ENCODE measurements at regions not wholly inside any gene's neighbourhood (a gene's known extent, or its start where the extent isn't known, plus 50 kb on each side); places are given as distances from the start of the nearest gene placed in this dataset.
"Not testable (repeated sequence)": the region's sequence is repeated elsewhere in the genome, so short reads cannot be mapped to it uniquely, and the experiment has no call there.

DNA sequence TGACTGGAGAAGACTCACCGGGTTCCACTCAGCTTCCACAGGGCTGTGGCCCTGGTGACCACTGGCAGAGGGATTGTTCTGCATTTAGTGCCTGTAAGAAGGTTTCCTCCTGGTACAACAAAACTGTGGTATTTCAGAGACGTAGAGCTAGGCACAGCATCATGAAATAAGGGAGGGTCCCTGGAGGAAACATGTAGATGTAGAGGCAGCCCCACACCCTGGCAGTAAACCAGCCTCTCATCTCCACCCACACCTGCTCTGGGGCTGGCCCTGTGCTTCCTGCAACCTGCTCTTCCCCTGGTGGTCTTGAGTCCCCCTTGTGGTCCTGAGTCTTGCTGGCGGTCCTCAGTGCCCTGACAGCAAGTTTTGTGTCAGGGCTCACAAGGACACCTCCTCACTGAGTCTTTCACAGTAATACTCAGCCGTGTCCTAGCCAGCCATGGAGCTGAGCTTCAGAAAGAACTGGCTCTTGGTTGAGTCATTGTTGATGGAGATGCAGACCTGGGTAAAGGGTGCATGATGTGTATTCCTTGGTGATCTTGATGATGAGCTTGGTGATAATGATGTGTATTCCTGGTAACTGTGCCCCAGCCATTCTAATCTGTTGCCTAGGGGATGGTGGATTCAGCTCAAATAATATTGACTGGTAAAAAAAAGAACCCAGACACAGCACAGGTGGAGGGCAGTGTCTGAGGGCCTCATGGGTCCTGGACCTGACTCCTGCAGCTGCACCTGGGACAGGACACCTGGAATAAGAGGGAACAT lies 118.0 kb downstream of the POTEB start:
- TF ChIP-seq POLR2A (IDR thresholded peaks at IDR 0.05; ENCODE audit: extremely low read depth, insufficient read length); MYC (IDR thresholded peaks at IDR 0.05; ENCODE audit: low read depth, low read length): not testable (repeated sequence)
- TF ChIP-seq, protein P1, sequence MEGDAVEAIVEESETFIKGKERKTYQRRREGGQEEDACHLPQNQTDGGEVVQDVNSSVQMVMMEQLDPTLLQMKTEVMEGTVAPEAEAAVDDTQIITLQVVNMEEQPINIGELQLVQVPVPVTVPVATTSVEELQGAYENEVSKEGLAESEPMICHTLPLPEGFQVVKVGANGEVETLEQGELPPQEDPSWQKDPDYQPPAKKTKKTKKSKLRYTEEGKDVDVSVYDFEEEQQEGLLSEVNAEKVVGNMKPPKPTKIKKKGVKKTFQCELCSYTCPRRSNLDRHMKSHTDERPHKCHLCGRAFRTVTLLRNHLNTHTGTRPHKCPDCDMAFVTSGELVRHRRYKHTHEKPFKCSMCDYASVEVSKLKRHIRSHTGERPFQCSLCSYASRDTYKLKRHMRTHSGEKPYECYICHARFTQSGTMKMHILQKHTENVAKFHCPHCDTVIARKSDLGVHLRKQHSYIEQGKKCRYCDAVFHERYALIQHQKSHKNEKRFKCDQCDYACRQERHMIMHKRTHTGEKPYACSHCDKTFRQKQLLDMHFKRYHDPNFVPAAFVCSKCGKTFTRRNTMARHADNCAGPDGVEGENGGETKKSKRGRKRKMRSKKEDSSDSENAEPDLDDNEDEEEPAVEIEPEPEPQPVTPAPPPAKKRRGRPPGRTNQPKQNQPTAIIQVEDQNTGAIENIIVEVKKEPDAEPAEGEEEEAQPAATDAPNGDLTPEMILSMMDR (IDR thresholded peaks at IDR 0.05; ENCODE audit: low read depth, low read length), result not testable (repeated sequence)
- TF ChIP-seq, protein P2, sequence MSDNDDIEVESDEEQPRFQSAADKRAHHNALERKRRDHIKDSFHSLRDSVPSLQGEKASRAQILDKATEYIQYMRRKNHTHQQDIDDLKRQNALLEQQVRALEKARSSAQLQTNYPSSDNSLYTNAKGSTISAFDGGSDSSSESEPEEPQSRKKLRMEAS (IDR thresholded peaks at IDR 0.05; ENCODE audit: low read depth, low read length), result not testable (repeated sequence)

All from NB4 (cell line).